Transverse colon (tissue), 4 donors: ENCODE measurements at regions not wholly inside any gene's neighbourhood (a gene's known extent, or its start where the extent isn't known, plus 50 kb on each side); places are given as distances from the start of the nearest gene placed in this dataset.

Experiments used
- DNase-seq: peaks from one replicate; pipeline ENCODE4 v3.0.0-alpha.2; 2019
- H3K27ac ChIP-seq, 4 donors: fragments of 200-600 bp; sonication (generic); 2 replicates each; pipeline ENCODE4 v1.5.1; 2016 to 2018; ENCODE audit warnings: inconsistent platforms in 4 of 4
- H3K27me3 ChIP-seq: fragments of 200-600 bp; sonication (generic); 2 replicates; pipeline ENCODE4 v1.5.1; 2017; ENCODE audit warnings: inconsistent platforms
- H3K36me3 ChIP-seq, 4 donors: fragments of 200-600 bp; sonication (generic); 2 replicates each; pipeline ENCODE4 v1.5.1; 2017 to 2019; ENCODE audit warnings: inconsistent platforms in 4 of 4
- H3K4me1 ChIP-seq, 4 donors: fragments of 200-600 bp; sonication (generic); 2 replicates each; pipeline ENCODE4 v1.5.1; 2017 to 2020; ENCODE audit warnings: inconsistent platforms in 4 of 4
- H3K4me3 ChIP-seq, 4 donors: fragments of 200-600 bp; sonication (generic); 1 replicate in 1 of 4; 2 replicates in 3 of 4; pipeline versions ENCODE4 v1.5.1 to v1.6.1; 2017 to 2019; ENCODE audit warnings: inconsistent platforms in 4 of 4
- H3K9me3 ChIP-seq, 2 donors: fragments of 200-600 bp; sonication (generic); 2 replicates each; pipeline ENCODE4 v1.5.1; 2017 to 2019; ENCODE audit warnings: inconsistent platforms in 2 of 2
- CTCF ChIP-seq, 5 experiments: fragments of 200-600 bp in 3 of 5; fragments of 450-650 bp in 2 of 5; sonication (generic) in 3 of 5; IDR thresholded peaks; 1 replicate in 2 of 5; 2 replicates in 3 of 5; pipeline ENCODE4 v1.5.1; 2016 to 2017; ENCODE audit warnings: antibody characterized with exemption in 5 of 5, inconsistent platforms in 3 of 5, mild to moderate bottlenecking in 2 of 5, moderate library complexity in 1 of 5
- EP300 ChIP-seq: sonication (generic); formaldehyde crosslinking; IDR thresholded peaks from one replicate; pipeline ENCODE4 v1.6.1; 2017; ENCODE audit warnings: antibody characterized with exemption, low read depth
- POLR2A ChIP-seq: fragments of 450-650 bp; IDR thresholded peaks from one replicate; pipeline ENCODE4 v1.6.1; 2016; ENCODE audit warnings: antibody characterized with exemption, mild to moderate bottlenecking, moderate library complexity
- POLR2AphosphoS5 ChIP-seq, 3 donors: sonication (generic); formaldehyde crosslinking; IDR thresholded peaks; one replicate each; pipeline ENCODE4 v1.6.1; 2016; ENCODE audit warnings: antibody characterized with exemption in 3 of 3
- WGBS, 2 donors: methylation state at CpG; one replicate each; pipeline ENCODE4 v1.1.5; 2018; ENCODE audit warnings: low coverage in 1 of 2; 5-methylcytosine and 5-hydroxymethylcytosine counted together
- in situ Hi-C, 4 donors: fragments of 200-750 bp; cut with MboI; loops; one replicate each; pipeline versions ENCODE4 v1.15.0 to v1.15.1; 2017; ENCODE audit warnings: low sequenced_read_pairs in 3 of 4, low pct_ligation_motif_present in 1 of 4, low pct_unique_long_range_greater_than_20kb in 1 of 4
- intact Hi-C: fragments of 100-400 bp; cut with DNase I; formaldehyde crosslinking; loops from one replicate; pipeline ENCODE4 v1.15.1; 2023; ENCODE audit warnings: low total_unique reads

GRCh38 chr2:83323038-83323437 lies 1136.0 kb downstream of the SUCLG1 start:
- no peak overlapping the region for H3K27ac ChIP-seq
- H3K4me1 ChIP-seq: no peaks in the 10 kb centered on the region
- no peak for TF ChIP-seq POLR2AphosphoS5 (IDR thresholded peaks at IDR 0.05)
- no peak for TF ChIP-seq CTCF (IDR thresholded peaks at IDR 0.05)
- no peak for TF ChIP-seq EP300
- no peak for TF ChIP-seq POLR2A
- in situ Hi-C loops: no loop called here
- intact Hi-C loops: no loop called here
- DNase-seq: no peak
- H3K4me3 ChIP-seq: no peak overlapping the region
- 38 to 42% methylated on average over 1 of the region's 1 CpG for WGBS, 2 donors
- H3K27me3 ChIP-seq: no peaks in the 10 kb centered on the region
- H3K9me3 ChIP-seq: no peaks in the 10 kb centered on the region
- H3K36me3 ChIP-seq: no peaks in the 10 kb centered on the region

- no peaks in the 10 kb centered on the region for H3K9me3 ChIP-seq
- no peak for TF ChIP-seq CTCF (IDR thresholded peaks at IDR 0.05)
- no peak for TF ChIP-seq EP300
- TF ChIP-seq POLR2A: no peak
- no peak for TF ChIP-seq POLR2AphosphoS5 (IDR thresholded peaks at IDR 0.05)
- H3K27me3 ChIP-seq: no peaks in the 10 kb centered on the region
- intact Hi-C loops (no loop called here), in situ Hi-C loops (no loop called here)
- no peaks in the 10 kb centered on the region for H3K4me1 ChIP-seq
- H3K27ac ChIP-seq: no peak overlapping the region
- H3K4me3 ChIP-seq: no peak overlapping the region
- DNase-seq: no peak
- no peaks in the 10 kb centered on the region for H3K36me3 ChIP-seq
These were observed 1139.0 kb downstream of the SUCLG1 start for GRCh38 chr2:83320053-83320452.

GRCh38 chr2:83305758-83306378 lies 1153.2 kb downstream of the SUCLG1 start:
- H3K9me3 ChIP-seq: no peaks in the 10 kb centered on the region
- in situ Hi-C loops: no loop called here
- 69 to 77% methylated on average over 9 to 11 of the region's 11 CpGs for WGBS, 2 donors
- no peak overlapping the region for H3K4me3 ChIP-seq
- intact Hi-C loops: no loop called here
- TF ChIP-seq EP300: no peak
- no peak for TF ChIP-seq CTCF (IDR thresholded peaks at IDR 0.05)
- TF ChIP-seq POLR2A: no peak
- TF ChIP-seq POLR2AphosphoS5 (IDR thresholded peaks at IDR 0.05): no peak
- no peaks in the 10 kb centered on the region for H3K27me3 ChIP-seq
- H3K36me3 ChIP-seq: no peaks in the 10 kb centered on the region
- H3K27ac ChIP-seq: no peak overlapping the region
- no peak for DNase-seq
- H3K4me1 ChIP-seq: no peaks in the 10 kb centered on the region

GRCh38 chr2:83291083-83291482 lies 1168.0 kb downstream of the SUCLG1 start:
- WGBS, 2 donors: 91 to 96% methylated on average over 3 to 4 of the region's 4 CpGs
- in situ Hi-C loops: no loop called here
- DNase-seq: no peak

More at GRCh38 chr2:83291083-83291482, 1168.0 kb downstream of the SUCLG1 start:
- Histone ChIP-seq H3K36me3 (no peaks in the 10 kb centered on the region), H3K9me3 (no peaks in the 10 kb centered on the region), H3K4me1 (no peaks in the 10 kb centered on the region), H3K27me3 (no peaks in the 10 kb centered on the region), H3K4me3 (no peak overlapping the region), H3K27ac (no peak overlapping the region)
- TF ChIP-seq EP300 (no peak), POLR2A (no peak), POLR2AphosphoS5 (IDR thresholded peaks at IDR 0.05) (no peak), CTCF (IDR thresholded peaks at IDR 0.05) (no peak)
- intact Hi-C loops: no loop called here
